Suprapubic skin (tissue), 4 donors: ENCODE measurements at regions not wholly inside any gene's neighbourhood (a gene's known extent, or its start where the extent isn't known, plus 50 kb on each side); places are given as distances from the start of the nearest gene placed in this dataset.

Source experiments
- CTCF ChIP-seq, 2 donors: fragments of 200-600 bp in 1 of 2; fragments of 450-650 bp in 1 of 2; sonication (generic) in 1 of 2; IDR thresholded peaks; one replicate each; pipeline ENCODE4 v1.5.1; 2016 to 2019; ENCODE audit warnings: antibody characterized with exemption in 2 of 2, mild to moderate bottlenecking in 1 of 2, moderate library complexity in 1 of 2
- EP300 ChIP-seq: sonication (generic); formaldehyde crosslinking; IDR thresholded peaks from one replicate; pipeline ENCODE4 v1.6.1; 2017; ENCODE audit warnings: antibody characterized with exemption
- POLR2A ChIP-seq, 2 donors: fragments of 450-650 bp; IDR thresholded peaks; one replicate each; pipeline ENCODE4 v1.6.1; 2017; ENCODE audit warnings: antibody characterized with exemption in 2 of 2, mild to moderate bottlenecking in 2 of 2, moderate library complexity in 2 of 2
- POLR2AphosphoS5 ChIP-seq, 3 donors: sonication (generic); formaldehyde crosslinking; IDR thresholded peaks; one replicate each; pipeline ENCODE4 v1.6.1; 2017; ENCODE audit warnings: antibody characterized with exemption in 3 of 3

GRCh38 chrX:38974542-38974941 is 173.3 kb downstream of the MID1IP1 start:
- TF ChIP-seq POLR2A (IDR thresholded peaks at IDR 0.05) (no peak), EP300 (no peak), CTCF (IDR thresholded peaks at IDR 0.05) (no peak), POLR2AphosphoS5 (IDR thresholded peaks at IDR 0.05) (no peak)
